ENCODE measurements at regions not wholly inside any gene's neighbourhood (a gene's known extent, or its start where the extent isn't known, plus 50 kb on each side); places are given as distances from the start of the nearest gene placed in this dataset.

DNA sequence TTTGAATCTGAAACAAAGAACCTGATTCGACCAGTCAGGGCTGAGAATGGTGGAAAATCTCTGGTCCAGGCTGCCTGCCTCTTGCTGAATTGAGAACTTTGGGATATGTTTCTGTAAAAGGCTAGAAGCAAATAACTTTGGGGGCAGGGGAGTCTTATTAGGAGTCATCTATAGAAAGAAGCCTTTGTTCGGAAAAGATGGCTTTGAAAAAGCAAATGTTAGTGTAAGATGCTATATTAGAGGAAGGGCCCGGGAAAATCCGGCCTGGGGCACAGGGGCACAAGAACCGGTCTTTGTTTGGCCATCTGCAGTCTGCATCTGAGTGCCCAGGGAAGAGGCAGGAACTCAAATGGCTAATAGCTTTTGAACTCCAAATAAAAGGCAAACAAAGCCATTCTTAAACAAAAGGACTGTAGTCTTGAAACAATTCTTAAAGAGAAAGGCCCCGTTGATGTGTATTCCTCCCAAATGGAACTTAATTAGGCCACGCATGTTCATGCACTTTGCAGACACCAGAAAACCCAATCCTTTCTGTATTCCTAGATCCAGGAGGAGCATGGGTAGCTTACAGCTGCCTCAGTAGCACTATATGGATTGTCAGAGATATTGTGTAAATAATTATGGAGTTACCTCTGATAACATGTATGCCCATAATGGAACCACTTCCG, 180.0 kb upstream of the ARL4C start:
- TF ChIP-seq POLR2A (IDR thresholded peaks at IDR 0.05) = no peak
- TF ChIP-seq, protein P1, sequence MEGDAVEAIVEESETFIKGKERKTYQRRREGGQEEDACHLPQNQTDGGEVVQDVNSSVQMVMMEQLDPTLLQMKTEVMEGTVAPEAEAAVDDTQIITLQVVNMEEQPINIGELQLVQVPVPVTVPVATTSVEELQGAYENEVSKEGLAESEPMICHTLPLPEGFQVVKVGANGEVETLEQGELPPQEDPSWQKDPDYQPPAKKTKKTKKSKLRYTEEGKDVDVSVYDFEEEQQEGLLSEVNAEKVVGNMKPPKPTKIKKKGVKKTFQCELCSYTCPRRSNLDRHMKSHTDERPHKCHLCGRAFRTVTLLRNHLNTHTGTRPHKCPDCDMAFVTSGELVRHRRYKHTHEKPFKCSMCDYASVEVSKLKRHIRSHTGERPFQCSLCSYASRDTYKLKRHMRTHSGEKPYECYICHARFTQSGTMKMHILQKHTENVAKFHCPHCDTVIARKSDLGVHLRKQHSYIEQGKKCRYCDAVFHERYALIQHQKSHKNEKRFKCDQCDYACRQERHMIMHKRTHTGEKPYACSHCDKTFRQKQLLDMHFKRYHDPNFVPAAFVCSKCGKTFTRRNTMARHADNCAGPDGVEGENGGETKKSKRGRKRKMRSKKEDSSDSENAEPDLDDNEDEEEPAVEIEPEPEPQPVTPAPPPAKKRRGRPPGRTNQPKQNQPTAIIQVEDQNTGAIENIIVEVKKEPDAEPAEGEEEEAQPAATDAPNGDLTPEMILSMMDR (IDR thresholded peaks at IDR 0.05) = no peak
- peaks cover 4% of the 10 kb centered on the region for H3K4me1 ChIP-seq
- WGBS, 2 donors = 87 to 89% methylated on average over 8 of the region's 8 CpGs
- no peaks in the 10 kb centered on the region for H3K27me3 ChIP-seq
- intact Hi-C loops (cut with DNase I; ENCODE audit: low total_unique reads) = no loop called here
- H3K9me3 ChIP-seq = no peaks in the 10 kb centered on the region
- no peak overlapping the region for H3K27ac ChIP-seq
- H3K36me3 ChIP-seq (ENCODE audit: low read depth, missing control alignments) = no peaks in the 10 kb centered on the region
- H3K4me3 ChIP-seq = no peak overlapping the region
- DNase-seq = no peak

DNA sequence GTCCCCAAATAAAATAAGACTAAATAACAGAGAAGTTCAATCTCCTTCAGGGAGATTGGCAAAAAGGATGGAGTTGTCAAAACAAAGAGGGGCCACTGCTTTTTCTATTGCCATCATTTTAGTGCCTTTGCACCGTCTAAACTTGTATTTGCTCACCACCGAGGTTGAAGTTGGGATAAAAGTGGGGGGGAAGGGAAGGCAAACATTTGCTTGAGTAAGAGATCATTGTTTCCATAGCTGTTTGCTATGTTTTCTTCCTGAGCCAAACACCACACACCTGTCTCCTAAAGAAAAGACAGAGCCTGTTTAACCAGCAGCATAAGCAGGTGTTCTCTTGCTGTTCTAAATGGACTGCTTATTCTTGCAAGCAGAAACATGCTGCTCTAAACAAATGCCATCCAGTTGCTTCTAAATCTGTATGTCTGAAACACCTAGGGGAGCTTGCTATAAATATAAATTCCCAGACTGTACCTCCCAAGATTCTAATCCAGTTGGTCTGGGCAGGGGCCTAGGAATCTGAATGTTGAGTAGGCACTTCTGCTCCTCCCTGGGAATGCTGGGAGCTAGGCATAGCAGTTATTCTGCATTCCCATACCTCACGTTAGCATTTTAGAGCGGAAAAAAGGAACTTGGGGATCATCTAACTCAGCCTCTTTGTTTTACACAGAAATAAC, 179.4 kb upstream of the ARL4C start:
- no peaks in the 10 kb centered on the region for H3K9me3 ChIP-seq
- no peak for DNase-seq
- no peak for TF ChIP-seq POLR2A (IDR thresholded peaks at IDR 0.05)
- TF ChIP-seq, protein P1 (IDR thresholded peaks at IDR 0.05) = no peak
- intact Hi-C loops (cut with DNase I; ENCODE audit: low total_unique reads) = no loop called here
- no peaks in the 10 kb centered on the region for H3K36me3 ChIP-seq (ENCODE audit: low read depth, missing control alignments)
- peaks cover 10% of the 10 kb centered on the region for H3K4me1 ChIP-seq
- H3K27me3 ChIP-seq = no peaks in the 10 kb centered on the region
- 81% methylated on average over 4 of the region's 4 CpGs for WGBS, 2 donors
- no peak overlapping the region for H3K27ac ChIP-seq
- no peak overlapping the region for H3K4me3 ChIP-seq

DNA sequence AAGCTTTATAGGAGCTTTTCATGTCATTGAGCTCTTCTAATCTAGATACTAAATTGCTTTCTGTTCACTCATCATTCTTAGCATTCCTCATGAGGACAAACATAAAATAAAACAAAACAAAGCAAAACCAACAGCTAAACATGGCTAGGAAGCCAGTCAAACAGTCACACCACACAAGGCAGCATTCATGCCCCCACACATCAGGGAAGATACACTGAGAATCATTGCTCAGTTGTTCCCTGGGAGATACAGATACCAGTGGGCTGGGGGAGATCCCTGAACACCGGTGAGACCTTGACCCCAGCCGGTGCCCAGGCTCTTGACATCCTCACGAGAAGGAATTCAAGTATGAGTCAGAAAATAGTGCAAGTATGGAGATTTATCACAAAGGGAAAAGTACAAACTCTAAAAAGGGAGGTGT, 177.9 kb upstream of the ARL4C start:
- intact Hi-C loops (cut with DNase I; ENCODE audit: low total_unique reads) = no loop called here
- Histone ChIP-seq H3K9me3 (no peaks in the 10 kb centered on the region), H3K4me3 (no peak overlapping the region), H3K27me3 (no peaks in the 10 kb centered on the region), H3K36me3 (ENCODE audit: low read depth, missing control alignments) (no peaks in the 10 kb centered on the region), H3K27ac (no peak overlapping the region), H3K4me1 (peaks cover 10% of the 10 kb centered on the region)
- DNase-seq = peak; percentile 57
- TF ChIP-seq, protein P1 (IDR thresholded peaks at IDR 0.05) = no peak
- TF ChIP-seq POLR2A (IDR thresholded peaks at IDR 0.05) = no peak
- WGBS, 2 donors = 27 to 44% methylated on average over 3 of the region's 3 CpGs

DNA sequence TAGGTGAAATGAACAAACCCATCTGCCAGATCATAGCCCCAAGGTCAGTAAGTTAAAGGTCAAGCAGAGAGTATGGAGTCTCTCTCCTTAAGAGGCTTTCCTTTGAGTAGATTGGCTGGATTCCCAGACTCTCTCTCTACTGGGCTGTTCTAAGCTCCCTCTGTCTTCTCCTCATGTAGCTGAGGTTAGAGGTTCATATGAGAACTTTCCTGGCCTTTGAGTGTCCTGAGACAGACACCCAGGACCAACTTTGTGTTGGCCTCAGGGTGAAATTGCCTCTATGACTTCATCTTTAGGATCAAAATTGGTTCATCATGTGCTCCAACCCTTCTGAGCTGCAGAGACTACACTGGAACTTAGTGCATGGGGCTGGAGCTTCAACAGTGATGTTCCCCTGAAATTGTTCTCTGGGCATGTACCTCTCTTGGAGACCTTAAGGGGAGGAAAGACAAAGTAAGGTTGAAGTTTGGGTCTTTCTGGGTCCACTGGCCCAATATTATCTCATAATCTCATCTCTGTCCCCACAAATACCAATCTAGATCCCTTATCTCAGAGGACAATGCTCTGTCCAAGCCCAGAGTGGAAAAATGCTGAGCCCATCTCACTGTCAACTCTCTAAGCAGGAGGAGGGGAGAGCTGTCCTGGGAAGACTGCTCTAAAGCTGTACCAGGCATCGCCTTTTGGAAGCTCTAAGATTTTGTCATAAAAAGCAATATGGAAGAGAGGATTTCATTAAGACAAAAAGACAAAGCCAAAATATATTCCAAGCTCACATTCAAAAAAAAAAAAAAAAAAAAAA, 177.3 kb upstream of the ARL4C start:
- Histone ChIP-seq H3K36me3 (ENCODE audit: low read depth, missing control alignments) (no peaks in the 10 kb centered on the region), H3K4me3 (no peak overlapping the region), H3K4me1 (peaks cover 10% of the 10 kb centered on the region), H3K27ac (no peak overlapping the region), H3K9me3 (no peaks in the 10 kb centered on the region), H3K27me3 (no peaks in the 10 kb centered on the region)
- TF ChIP-seq, protein P1 (IDR thresholded peaks at IDR 0.05) = no peak
- TF ChIP-seq POLR2A (IDR thresholded peaks at IDR 0.05) = no peak
- intact Hi-C loops (cut with DNase I; ENCODE audit: low total_unique reads) = no loop called here
- 81 to 88% methylated on average over 1 of the region's 1 CpG for WGBS, 2 donors
- DNase-seq = no peak
